Neuronal stem cell (in vitro differentiated cells): ENCODE measurements at regions not wholly inside any gene's neighbourhood (a gene's known extent, or its start where the extent isn't known, plus 50 kb on each side); places are given as distances from the start of the nearest gene placed in this dataset.

Source experiments
- DNase-seq: peaks from one replicate; pipeline ENCODE4 v3.0.0-alpha.2; 2013; ENCODE audit warnings: low spot score
- H2AFZ ChIP-seq: one replicate; pipeline ENCODE4 v1.6.1; 2013; ENCODE audit warnings: mild to moderate bottlenecking, low read length, inconsistent platforms
- H2AK5ac ChIP-seq: 2 replicates; pipeline ENCODE4 v1.6.1; 2013; ENCODE audit warnings: low read depth, mild to moderate bottlenecking, inconsistent platforms, low read length, moderate library complexity, mixed read lengths
- H2BK120ac ChIP-seq: 2 replicates; pipeline ENCODE4 v1.6.1; 2013; ENCODE audit warnings: low read depth, mild to moderate bottlenecking, inconsistent platforms, low read length, moderate library complexity, mixed read lengths
- H2BK12ac ChIP-seq: one replicate; pipeline ENCODE4 v1.6.1; 2013; ENCODE audit warnings: low read length, inconsistent platforms
- H2BK15ac ChIP-seq: 2 replicates; pipeline ENCODE4 v1.6.1; 2013; ENCODE audit warnings: mild to moderate bottlenecking, low read length, inconsistent platforms, mixed read lengths
- H2BK5ac ChIP-seq: one replicate; pipeline ENCODE4 v1.6.1; 2013; ENCODE audit warnings: inconsistent platforms, mild to moderate bottlenecking, low read length, moderate library complexity
- H3K14ac ChIP-seq: one replicate; pipeline ENCODE4 v1.6.1; 2013; ENCODE audit warnings: low read length, inconsistent platforms
- H3K18ac ChIP-seq: 2 replicates; pipeline ENCODE4 v1.6.1; 2013; ENCODE audit warnings: low read length, inconsistent platforms
- H3K23ac ChIP-seq: 2 replicates; pipeline ENCODE4 v1.6.1; 2013; ENCODE audit warnings: low read depth, mild to moderate bottlenecking, mixed read lengths, low read length, inconsistent platforms; ENCODE audit not compliant: poor library complexity
- H3K27ac ChIP-seq: replicated peaks from 3 replicates; pipeline ENCODE4 v1.5.1; 2013; ENCODE audit warnings: low read length, inconsistent platforms
- H3K27me3 ChIP-seq, 3 experiments: 2 replicates each; pipeline ENCODE4 v1.6.1; 2013; ENCODE audit warnings: low read length in 3 of 3, mild to moderate bottlenecking in 2 of 3, inconsistent platforms in 1 of 3, low read depth in 1 of 3, mixed read lengths in 1 of 3, moderate library complexity in 1 of 3; ENCODE audit not compliant: control insufficient read depth in 3 of 3, insufficient read depth in 3 of 3
- H3K36me3 ChIP-seq, 2 donors: replicated peaks in 1 of 2; 2 replicates each; pipeline ENCODE4 v1.6.1; 2013; ENCODE audit warnings: low read length in 2 of 2; ENCODE audit not compliant: control insufficient read depth in 2 of 2, insufficient read depth in 2 of 2
- H3K4ac ChIP-seq: 2 replicates; pipeline ENCODE4 v1.6.1; 2013; ENCODE audit warnings: inconsistent platforms, mild to moderate bottlenecking, low read length, moderate library complexity
- H3K4me1 ChIP-seq, 2 donors: 1 replicate in 1 of 2; 2 replicates in 1 of 2; pipeline ENCODE4 v1.6.1; 2013; ENCODE audit warnings: low read length in 2 of 2, low read depth in 1 of 2; ENCODE audit not compliant: control insufficient read depth in 2 of 2, insufficient read depth in 1 of 2
- H3K4me2 ChIP-seq: one replicate; pipeline ENCODE4 v1.6.1; 2013; ENCODE audit warnings: mild to moderate bottlenecking, low read length, inconsistent platforms; ENCODE audit not compliant: insufficient read depth, poor library complexity, severe bottlenecking
- H3K4me3 ChIP-seq, 2 donors: 2 replicates each; pipeline ENCODE4 v1.5.1; 2013; ENCODE audit warnings: low read length in 2 of 2, mild to moderate bottlenecking in 2 of 2, inconsistent platforms in 1 of 2, moderate library complexity in 1 of 2
- H3K79me1 ChIP-seq: one replicate; pipeline ENCODE4 v1.6.1; 2013; ENCODE audit warnings: low read depth, mild to moderate bottlenecking, inconsistent platforms, low read length, moderate library complexity
- H3K9ac ChIP-seq: one replicate; pipeline ENCODE4 v1.6.1; 2013; ENCODE audit warnings: mild to moderate bottlenecking, low read depth, low read length, inconsistent platforms; ENCODE audit not compliant: poor library complexity
- H3K9me3 ChIP-seq, 2 donors: replicated peaks in 1 of 2; 2 replicates each; pipeline versions ENCODE3 to v1.6.1; 2013; ENCODE audit warnings: low read length in 2 of 2, mild to moderate bottlenecking in 2 of 2, inconsistent platforms in 1 of 2, low read depth in 1 of 2, mixed read lengths in 1 of 2, moderate library complexity in 1 of 2; ENCODE audit not compliant: control insufficient read depth in 2 of 2, insufficient read depth in 1 of 2
- H4K8ac ChIP-seq: one replicate; pipeline ENCODE4 v1.6.1; 2013; ENCODE audit warnings: low read depth, mild to moderate bottlenecking, inconsistent platforms, low read length, moderate library complexity
- H4K91ac ChIP-seq: one replicate; pipeline ENCODE4 v1.6.1; 2013; ENCODE audit warnings: low read length, low read depth, mild to moderate bottlenecking, inconsistent platforms; ENCODE audit not compliant: poor library complexity
- WGBS, 2 donors: extraction: QIAGEN DNeasy Blood & Tissue Kit; methylation state at CpG; one replicate each; pipeline ENCODE4 v1.1.7; 2013; ENCODE audit warnings: missing lambda C conversion rate in 2 of 2, mixed read lengths in 1 of 2; ENCODE audit not compliant: insufficient read length in 2 of 2, insufficient replicate concordance in 1 of 2; ENCODE audit errors: extremely low coverage in 2 of 2; 5-methylcytosine and 5-hydroxymethylcytosine counted together

GRCh38 chr12:105427883-105428282, 97.4 kb downstream of the C12orf75 start:
- Histone ChIP-seq H2BK15ac (no peak overlapping the region), H4K8ac (no peak overlapping the region), H3K9me3 (no peaks in the 10 kb centered on the region), H3K4me1 (peaks cover 0 to 2% of the 10 kb centered on the region in 2 donors), H3K14ac (no peak overlapping the region), H2AK5ac (no peak overlapping the region), H2AFZ (no peak overlapping the region), H3K9ac (no peak overlapping the region), H3K18ac (no peak overlapping the region), H3K27ac (no peak overlapping the region), H2BK120ac (no peak overlapping the region), H3K27me3 (no peaks in the 10 kb centered on the region), H3K4me3 (no peak overlapping the region), H3K4me2 (no peak overlapping the region), H3K23ac (no peak overlapping the region), H3K36me3 (no peaks in the 10 kb centered on the region), H3K4ac (no peak overlapping the region), H3K79me1 (no peaks in the 10 kb centered on the region), H4K91ac (no peak overlapping the region), H2BK12ac (no peak overlapping the region), H2BK5ac (no peak overlapping the region)
- DNase-seq, result no peak

GRCh38 chr12:105428793-105429395, 98.4 kb downstream of the C12orf75 start:
- Histone ChIP-seq H3K79me1 (no peaks in the 10 kb centered on the region), H3K14ac (no peak overlapping the region), H4K8ac (no peak overlapping the region), H3K23ac (no peak overlapping the region), H4K91ac (no peak overlapping the region), H3K4me1 (peaks cover 0 to 2% of the 10 kb centered on the region in 2 donors), H2BK12ac (no peak overlapping the region), H3K27ac (no peak overlapping the region), H2AFZ (no peak overlapping the region), H2BK5ac (no peak overlapping the region), H3K27me3 (no peaks in the 10 kb centered on the region), H3K18ac (no peak overlapping the region), H3K4me3 (no peak overlapping the region), H2BK15ac (no peak overlapping the region), H3K4me2 (no peak overlapping the region), H3K9ac (no peak overlapping the region), H2AK5ac (no peak overlapping the region), H3K36me3 (no peaks in the 10 kb centered on the region), H3K9me3 (no peaks in the 10 kb centered on the region), H3K4ac (no peak overlapping the region), H2BK120ac (no peak overlapping the region)
- no CpG with 5 or more reads among the region's 1 CpG for WGBS, 2 donors
- DNase-seq, result no peak

- Histone ChIP-seq H3K36me3 (no peaks in the 10 kb centered on the region), H3K18ac (peak overlapping the region; percentile 7), H2AK5ac (no peak overlapping the region), H3K27me3 (no peaks in the 10 kb centered on the region), H3K23ac (no peak overlapping the region), H3K4me2 (no peak overlapping the region), H4K8ac (no peak overlapping the region), H3K14ac (no peak overlapping the region), H3K9ac (no peak overlapping the region), H4K91ac (no peak overlapping the region), H3K4ac (no peak overlapping the region), H2BK15ac (no peak overlapping the region), H3K79me1 (no peaks in the 10 kb centered on the region), H2AFZ (no peak overlapping the region), H2BK12ac (no peak overlapping the region), H3K4me3 (no peak overlapping the region), H3K27ac (no peak overlapping the region), H2BK5ac (no peak overlapping the region), H3K4me1 (peaks cover 0 to 2% of the 10 kb centered on the region in 2 donors), H3K9me3 (no peaks in the 10 kb centered on the region), H2BK120ac (no peak overlapping the region)
- whole genome bisulfite sequencing, 2 donors, result no CpG with 5 or more reads among the region's 1 CpG
- no peak for DNase-seq
These were observed 99.0 kb downstream of the C12orf75 start for GRCh38 chr12:105429511-105429910.

GRCh38 chr12:105431537-105432100, 101.1 kb downstream of the C12orf75 start:
- no CpG with 5 or more reads among the region's 2 CpGs for WGBS, 2 donors
- no peak overlapping the region for H3K4ac ChIP-seq

More at GRCh38 chr12:105431537-105432100, 101.1 kb downstream of the C12orf75 start:
- Histone ChIP-seq H3K4me3 (no peak overlapping the region), H2BK5ac (no peak overlapping the region), H4K8ac (no peak overlapping the region), H3K4me2 (no peak overlapping the region), H3K79me1 (no peaks in the 10 kb centered on the region), H3K14ac (no peak overlapping the region), H2BK12ac (no peak overlapping the region), H3K23ac (no peak overlapping the region), H2BK15ac (no peak overlapping the region), H2AFZ (no peak overlapping the region), H3K27me3 (no peaks in the 10 kb centered on the region), H3K36me3 (no peaks in the 10 kb centered on the region), H3K18ac (no peak overlapping the region), H2AK5ac (no peak overlapping the region), H2BK120ac (no peak overlapping the region), H3K4me1 (peaks cover 0 to 2% of the 10 kb centered on the region in 2 donors), H4K91ac (no peak overlapping the region), H3K27ac (no peak overlapping the region), H3K9me3 (no peaks in the 10 kb centered on the region), H3K9ac (no peak overlapping the region)
- DNase-seq, result no peak
